PFSK-1 (cell line): ENCODE measurements at regions not wholly inside any gene's neighbourhood (a gene's known extent, or its start where the extent isn't known, plus 50 kb on each side); places are given as distances from the start of the nearest gene placed in this dataset.

Experiments used
- POLR2AphosphoS5 ChIP-seq: IDR thresholded peaks from 2 replicates; pipeline ENCODE4 v1.6.1; 2012; ENCODE audit warnings: low read depth, mild to moderate bottlenecking, control low read depth, low read length, moderate library complexity
- TAF1 ChIP-seq: IDR thresholded peaks from 2 replicates; pipeline ENCODE4 v1.6.1; 2012; ENCODE audit warnings: low read length, control low read depth, borderline replicate concordance; ENCODE audit not compliant: insufficient read depth
- TF ChIP-seq, protein P1 (sequence below), 2 experiments: IDR thresholded peaks; 2 replicates each; pipeline versions ENCODE4 v1.6.1 to v1.8.0; 2011 to 2012; ENCODE audit warnings: low read depth in 2 of 2, low read length in 2 of 2, control low read depth in 1 of 2, inconsistent platforms in 1 of 2, mild to moderate bottlenecking in 1 of 2, moderate library complexity in 1 of 2; ENCODE audit not compliant: insufficient read depth in 1 of 2

DNA sequence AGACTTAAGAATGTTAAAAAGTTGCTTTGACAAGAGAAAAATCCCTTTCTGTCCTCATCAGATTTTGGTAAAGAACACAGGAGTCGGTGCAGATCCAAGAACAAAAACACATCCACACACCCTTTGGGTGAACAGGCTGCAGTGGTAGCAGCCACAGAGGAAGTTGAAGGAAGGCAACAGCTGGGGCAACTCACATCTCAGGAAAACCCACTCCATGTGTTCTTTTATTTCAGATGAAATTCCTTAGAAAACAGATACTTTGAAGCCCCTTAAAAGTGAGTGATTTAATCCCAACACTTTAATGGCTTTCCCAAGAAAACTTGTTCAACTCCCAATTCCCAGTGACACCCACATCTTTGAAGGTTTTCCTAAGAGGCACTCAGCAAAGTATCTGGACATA, 271.3 kb downstream of the ICOS start:
- no peak for TF ChIP-seq POLR2AphosphoS5
- TF ChIP-seq, protein P1, sequence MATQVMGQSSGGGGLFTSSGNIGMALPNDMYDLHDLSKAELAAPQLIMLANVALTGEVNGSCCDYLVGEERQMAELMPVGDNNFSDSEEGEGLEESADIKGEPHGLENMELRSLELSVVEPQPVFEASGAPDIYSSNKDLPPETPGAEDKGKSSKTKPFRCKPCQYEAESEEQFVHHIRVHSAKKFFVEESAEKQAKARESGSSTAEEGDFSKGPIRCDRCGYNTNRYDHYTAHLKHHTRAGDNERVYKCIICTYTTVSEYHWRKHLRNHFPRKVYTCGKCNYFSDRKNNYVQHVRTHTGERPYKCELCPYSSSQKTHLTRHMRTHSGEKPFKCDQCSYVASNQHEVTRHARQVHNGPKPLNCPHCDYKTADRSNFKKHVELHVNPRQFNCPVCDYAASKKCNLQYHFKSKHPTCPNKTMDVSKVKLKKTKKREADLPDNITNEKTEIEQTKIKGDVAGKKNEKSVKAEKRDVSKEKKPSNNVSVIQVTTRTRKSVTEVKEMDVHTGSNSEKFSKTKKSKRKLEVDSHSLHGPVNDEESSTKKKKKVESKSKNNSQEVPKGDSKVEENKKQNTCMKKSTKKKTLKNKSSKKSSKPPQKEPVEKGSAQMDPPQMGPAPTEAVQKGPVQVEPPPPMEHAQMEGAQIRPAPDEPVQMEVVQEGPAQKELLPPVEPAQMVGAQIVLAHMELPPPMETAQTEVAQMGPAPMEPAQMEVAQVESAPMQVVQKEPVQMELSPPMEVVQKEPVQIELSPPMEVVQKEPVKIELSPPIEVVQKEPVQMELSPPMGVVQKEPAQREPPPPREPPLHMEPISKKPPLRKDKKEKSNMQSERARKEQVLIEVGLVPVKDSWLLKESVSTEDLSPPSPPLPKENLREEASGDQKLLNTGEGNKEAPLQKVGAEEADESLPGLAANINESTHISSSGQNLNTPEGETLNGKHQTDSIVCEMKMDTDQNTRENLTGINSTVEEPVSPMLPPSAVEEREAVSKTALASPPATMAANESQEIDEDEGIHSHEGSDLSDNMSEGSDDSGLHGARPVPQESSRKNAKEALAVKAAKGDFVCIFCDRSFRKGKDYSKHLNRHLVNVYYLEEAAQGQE (IDR thresholded peaks at IDR 0.05; ENCODE audit: insufficient read depth in 1 of 2, low read depth in 2 of 2, low read length in 2 of 2) = no peak
- TF ChIP-seq TAF1 = no peak
